HUES64 (cell line): ENCODE measurements at regions not wholly inside any gene's neighbourhood (a gene's known extent, or its start where the extent isn't known, plus 50 kb on each side); places are given as distances from the start of the nearest gene placed in this dataset.
"Not testable (repeated sequence)": the region's sequence is repeated elsewhere in the genome, so short reads cannot be mapped to it uniquely, and the experiment has no call there.

Source experiments
- H3K27ac ChIP-seq: 2 replicates; pipeline ENCODE4 v1.7.0; 2013; ENCODE audit warnings: low read depth, low read length, inconsistent platforms
- H3K27me3 ChIP-seq: 2 replicates; pipeline ENCODE4 v1.6.1; 2013; ENCODE audit warnings: mild to moderate bottlenecking, low read length; ENCODE audit not compliant: insufficient read depth
- H3K36me3 ChIP-seq: 2 replicates; pipeline ENCODE4 v1.6.1; 2013; ENCODE audit warnings: mild to moderate bottlenecking, low read length; ENCODE audit not compliant: insufficient read depth
- H3K4me1 ChIP-seq: 2 replicates; pipeline ENCODE4 v1.6.1; 2013; ENCODE audit warnings: mild to moderate bottlenecking, low read length, moderate library complexity; ENCODE audit not compliant: insufficient read depth
- H3K4me3 ChIP-seq: 2 replicates; pipeline ENCODE4 v1.5.1; 2013; ENCODE audit warnings: mild to moderate bottlenecking, low read length, moderate library complexity
- H3K9ac ChIP-seq: 2 replicates; pipeline ENCODE4 v1.6.1; 2013; ENCODE audit warnings: mild to moderate bottlenecking, low read depth, low read length
- H3K9me3 ChIP-seq: 2 replicates; pipeline ENCODE4 v1.6.1; 2013; ENCODE audit warnings: low read depth, low read length; ENCODE audit not compliant: insufficient read depth
- WGBS: fragments of 150-250, 120-280 bp; methylation state at CpG from one replicate; pipeline ENCODE4 v1.1.7; 2013; ENCODE audit warnings: missing lambda C conversion rate; 5-methylcytosine and 5-hydroxymethylcytosine counted together

- H3K4me3 ChIP-seq: no peak overlapping the region
- no peak overlapping the region for H3K9ac ChIP-seq
- no peaks in the 10 kb centered on the region for H3K27me3 ChIP-seq
- no peaks in the 10 kb centered on the region for H3K4me1 ChIP-seq
- no peak overlapping the region for H3K27ac ChIP-seq
- WGBS: 80% methylated on average over 3 of the region's 3 CpGs
- peaks cover 23% of the 10 kb centered on the region; the same call in 1 of the 2 replicates for H3K9me3 ChIP-seq
- no peaks in the 10 kb centered on the region for H3K36me3 ChIP-seq
Observed at GRCh38 chr11:49499117-49499516, 290.7 kb upstream of the FOLH1 start.

- H3K27me3 ChIP-seq: no peaks in the 10 kb centered on the region
- H3K36me3 ChIP-seq: no peaks in the 10 kb centered on the region
- no peak overlapping the region for H3K4me3 ChIP-seq
- H3K4me1 ChIP-seq: no peaks in the 10 kb centered on the region; the same call in 1 of the 2 replicates
- peaks cover 11% of the 10 kb centered on the region; the same call in 1 of the 2 replicates for H3K9me3 ChIP-seq
- peak overlapping the region; percentile 80; the same call in 1 of the 2 replicates for H3K27ac ChIP-seq
- H3K9ac ChIP-seq: no peak overlapping the region
Observed at GRCh38 chr11:49505231-49505630, 296.8 kb upstream of the FOLH1 start.

GRCh38 chr11:49526240-49526829 is 317.9 kb upstream of the FOLH1 start:
- H3K27ac ChIP-seq, H3K9ac ChIP-seq, H3K4me1 ChIP-seq, H3K36me3 ChIP-seq, H3K27me3 ChIP-seq, H3K4me3 ChIP-seq: not testable (repeated sequence)
- 50% methylated on average over 1 of the region's 1 CpG for WGBS
- peaks cover 18% of the 10 kb centered on the region for H3K9me3 ChIP-seq

GRCh38 chr11:49533204-49533603 is 324.8 kb upstream of the FOLH1 start:
- no peaks in the 10 kb centered on the region for H3K4me1 ChIP-seq
- no peaks in the 10 kb centered on the region for H3K36me3 ChIP-seq
- no peak overlapping the region for H3K9ac ChIP-seq
- no peaks in the 10 kb centered on the region for H3K27me3 ChIP-seq
- H3K9me3 ChIP-seq: peaks cover 68% of the 10 kb centered on the region
- H3K4me3 ChIP-seq: no peak overlapping the region
- H3K27ac ChIP-seq: no peak overlapping the region

GRCh38 chr11:49538927-49539326 is 330.5 kb upstream of the FOLH1 start:
- not testable (repeated sequence) for H3K36me3 ChIP-seq, H3K4me3 ChIP-seq
- 97% methylated on average over 4 of the region's 4 CpGs for WGBS

GRCh38 chr11:49558261-49558847 is 350.0 kb upstream of the FOLH1 start:
- not testable (repeated sequence) for H3K4me1 ChIP-seq, H3K9ac ChIP-seq, H3K27me3 ChIP-seq, H3K27ac ChIP-seq, H3K4me3 ChIP-seq, H3K36me3 ChIP-seq
- H3K9me3 ChIP-seq: peaks cover 65% of the 10 kb centered on the region
- WGBS: 91% methylated on average over 39 of the region's 42 CpGs

More at GRCh38 chr11:49538927-49539326, 330.5 kb upstream of the FOLH1 start:
- H3K27ac ChIP-seq, H3K27me3 ChIP-seq, H3K9ac ChIP-seq, H3K4me1 ChIP-seq: not testable (repeated sequence)
- peaks cover 55% of the 10 kb centered on the region for H3K9me3 ChIP-seq

GRCh38 chr11:49560593-49560992 is 352.2 kb upstream of the FOLH1 start:
- peaks cover 64% of the 10 kb centered on the region for H3K9me3 ChIP-seq
- WGBS: 93% methylated on average over 13 of the region's 13 CpGs
- not testable (repeated sequence) for H3K27ac ChIP-seq, H3K4me1 ChIP-seq, H3K36me3 ChIP-seq, H3K4me3 ChIP-seq, H3K27me3 ChIP-seq, H3K9ac ChIP-seq

GRCh38 chr11:49561240-49561880 is 353.0 kb upstream of the FOLH1 start:
- not testable (repeated sequence) for H3K27ac ChIP-seq, H3K4me3 ChIP-seq, H3K27me3 ChIP-seq, H3K9ac ChIP-seq, H3K4me1 ChIP-seq, H3K36me3 ChIP-seq
- peaks cover 67% of the 10 kb centered on the region for H3K9me3 ChIP-seq
- 87% methylated on average over 25 of the region's 27 CpGs for WGBS

GRCh38 chr11:49562262-49562661 is 353.9 kb upstream of the FOLH1 start:
- H3K27me3 ChIP-seq, H3K27ac ChIP-seq, H3K4me1 ChIP-seq, H3K4me3 ChIP-seq, H3K36me3 ChIP-seq, H3K9ac ChIP-seq: not testable (repeated sequence)
- 77% methylated on average over 5 of the region's 5 CpGs for WGBS
- peaks cover 65% of the 10 kb centered on the region for H3K9me3 ChIP-seq

GRCh38 chr11:49579492-49579891 is 371.1 kb upstream of the FOLH1 start:
- not testable (repeated sequence) for H3K4me1 ChIP-seq, H3K27me3 ChIP-seq, H3K4me3 ChIP-seq, H3K9ac ChIP-seq, H3K27ac ChIP-seq, H3K36me3 ChIP-seq
- WGBS: 58% methylated on average over 4 of the region's 4 CpGs
- H3K9me3 ChIP-seq: peaks cover 56% of the 10 kb centered on the region

- not testable (repeated sequence) for H3K36me3 ChIP-seq, H3K27me3 ChIP-seq, H3K4me1 ChIP-seq, H3K9ac ChIP-seq, H3K4me3 ChIP-seq, H3K27ac ChIP-seq
- peaks cover 45% of the 10 kb centered on the region for H3K9me3 ChIP-seq
- WGBS: 45% methylated on average over 2 of the region's 2 CpGs
Observed at GRCh38 chr11:49585495-49585894, 366.7 kb upstream of the OR4C13 start.
